GM19397 (cell line): ENCODE measurements at regions not wholly inside any gene's neighbourhood (a gene's known extent, or its start where the extent isn't known, plus 50 kb on each side); places are given as distances from the start of the nearest gene placed in this dataset.

ENCODE experiments used
- ATAC-seq: cut with Tn5 transposase; IDR thresholded peaks from one replicate; pipeline ENCODE4 v1.9.1; 2021; ENCODE audit warnings: mild to moderate bottlenecking, moderate library complexity; ENCODE audit not compliant: unreplicated experiment

- no peak for ATAC-seq
These were observed 101.3 kb upstream of the NPFFR2 start for GRCh38 chr4:71930459-71930858.

GRCh38 chr4:71932941-71933340, 98.9 kb upstream of the NPFFR2 start:
- no peak for ATAC-seq

GRCh38 chr4:71938776-71939175, 93.0 kb upstream of the NPFFR2 start:
- no peak for ATAC-seq

GRCh38 chr4:71941001-71941400, 90.8 kb upstream of the NPFFR2 start:
- ATAC-seq: no peak

GRCh38 chr4:71944956-71945355, 86.8 kb upstream of the NPFFR2 start:
- ATAC-seq: no peak

- ATAC-seq: peak; percentile 63
These were observed 86.0 kb upstream of the NPFFR2 start for GRCh38 chr4:71945791-71946190.

- ATAC-seq: no peak
These were observed 72.8 kb upstream of the NPFFR2 start for GRCh38 chr4:71958978-71959377.

- no peak for ATAC-seq
These were observed 69.1 kb upstream of the NPFFR2 start for GRCh38 chr4:71962622-71963264.

- ATAC-seq: no peak
These were observed 57.1 kb upstream of the NPFFR2 start for GRCh38 chr4:71974681-71975080.

GRCh38 chr4:71976523-71976922, 55.3 kb upstream of the NPFFR2 start:
- ATAC-seq: no peak

- no peak for ATAC-seq
These were observed 53.5 kb upstream of the NPFFR2 start for GRCh38 chr4:71978210-71978835.

- no peak for ATAC-seq
These were observed 50.8 kb upstream of the NPFFR2 start for GRCh38 chr4:71980976-71981375.
